ENCODE measurements at regions not wholly inside any gene's neighbourhood (a gene's known extent, or its start where the extent isn't known, plus 50 kb on each side); places are given as distances from the start of the nearest gene placed in this dataset.

GRCh38 chr13:62932256-62932883, 1516.7 kb upstream of the PCDH20 start:
- no peak for TF ChIP-seq CTCF (IDR thresholded peaks at IDR 0.05)
- H3K27ac ChIP-seq, result no peak overlapping the region
- ATAC-seq (ENCODE audit: insufficient number of reproducible peaks, low FRiP score, low read depth), result no peak

GRCh38 chr13:62931853-62932252, 1516.2 kb upstream of the PCDH20 start:
- H3K27me3 ChIP-seq (replicated peaks; ENCODE audit: insufficient read depth), result no peaks in the 10 kb centered on the region
- H3K27ac ChIP-seq, result no peak overlapping the region
- H3K36me3 ChIP-seq, result no peaks in the 10 kb centered on the region
- H3K4me3 ChIP-seq, result no peak overlapping the region
- ATAC-seq (ENCODE audit: insufficient number of reproducible peaks, low FRiP score, low read depth) (no peak), DNase-seq (ENCODE audit: low spot score) (no peak)
- no peak for TF ChIP-seq CTCF (IDR thresholded peaks at IDR 0.05)
- H3K9me3 ChIP-seq, result no peaks in the 10 kb centered on the region
- H3K4me1 ChIP-seq (ENCODE audit: control insufficient read depth in 1 of 2, low read depth in 2 of 2), result no peaks in the 10 kb centered on the region

More at GRCh38 chr13:62932256-62932883, 1516.7 kb upstream of the PCDH20 start:
- Histone ChIP-seq H3K36me3 (no peaks in the 10 kb centered on the region), H3K4me1 (ENCODE audit: control insufficient read depth in 1 of 2, low read depth in 2 of 2) (no peaks in the 10 kb centered on the region), H3K9me3 (no peaks in the 10 kb centered on the region), H3K27me3 (replicated peaks; ENCODE audit: insufficient read depth) (no peaks in the 10 kb centered on the region), H3K4me3 (no peak overlapping the region)
- DNase-seq (ENCODE audit: low spot score), result no peak

- H3K9me3 ChIP-seq, result no peaks in the 10 kb centered on the region
- no peak for TF ChIP-seq CTCF (IDR thresholded peaks at IDR 0.05)
- no peaks in the 10 kb centered on the region for H3K4me1 ChIP-seq (ENCODE audit: control insufficient read depth in 1 of 2, low read depth in 2 of 2)
- H3K27ac ChIP-seq, result no peak overlapping the region
- DNase-seq (ENCODE audit: low spot score), result no peak
- no peaks in the 10 kb centered on the region for H3K27me3 ChIP-seq (replicated peaks; ENCODE audit: insufficient read depth)
- H3K36me3 ChIP-seq, result no peaks in the 10 kb centered on the region
- no peak for ATAC-seq (ENCODE audit: insufficient number of reproducible peaks, low FRiP score, low read depth)
- H3K4me3 ChIP-seq, result no peak overlapping the region
These were observed 1508.7 kb upstream of the PCDH20 start for GRCh38 chr13:62924395-62924794.

GRCh38 chr13:62920159-62920558, 1504.5 kb upstream of the PCDH20 start:
- ATAC-seq (ENCODE audit: insufficient number of reproducible peaks, low FRiP score, low read depth) (no peak), DNase-seq (ENCODE audit: low spot score) (no peak)
- H3K27me3 ChIP-seq (replicated peaks; ENCODE audit: insufficient read depth), result no peaks in the 10 kb centered on the region
- no peaks in the 10 kb centered on the region for H3K9me3 ChIP-seq
- no peak for TF ChIP-seq CTCF (IDR thresholded peaks at IDR 0.05)
- no peak overlapping the region for H3K4me3 ChIP-seq
- H3K27ac ChIP-seq, result no peak overlapping the region
- H3K4me1 ChIP-seq (ENCODE audit: control insufficient read depth in 1 of 2, low read depth in 2 of 2), result no peaks in the 10 kb centered on the region
- no peaks in the 10 kb centered on the region for H3K36me3 ChIP-seq

- no peak for ATAC-seq (ENCODE audit: insufficient number of reproducible peaks, low FRiP score, low read depth)
- no peak for TF ChIP-seq CTCF (IDR thresholded peaks at IDR 0.05)
- Histone ChIP-seq H3K9me3 (no peaks in the 10 kb centered on the region), H3K36me3 (no peaks in the 10 kb centered on the region), H3K4me3 (no peak overlapping the region), H3K4me1 (ENCODE audit: control insufficient read depth in 1 of 2, low read depth in 2 of 2) (no peaks in the 10 kb centered on the region), H3K27ac (no peak overlapping the region), H3K27me3 (replicated peaks; ENCODE audit: insufficient read depth) (no peaks in the 10 kb centered on the region)
- DNase-seq (ENCODE audit: low spot score), result no peak
These were observed 1503.8 kb upstream of the PCDH20 start for GRCh38 chr13:62919491-62919890.
